NOMO-1 treated with dmso at 0.1 percent for 144 hours (cell line): ENCODE measurements at regions not wholly inside any gene's neighbourhood (a gene's known extent, or its start where the extent isn't known, plus 50 kb on each side); places are given as distances from the start of the nearest gene placed in this dataset.

Experiments
- DNase-seq: peaks from one replicate; lab custom pipeline; 2025; ENCODE audit not compliant: unreplicated experiment; lab: John Stamatoyannopoulos, UW

DNA sequence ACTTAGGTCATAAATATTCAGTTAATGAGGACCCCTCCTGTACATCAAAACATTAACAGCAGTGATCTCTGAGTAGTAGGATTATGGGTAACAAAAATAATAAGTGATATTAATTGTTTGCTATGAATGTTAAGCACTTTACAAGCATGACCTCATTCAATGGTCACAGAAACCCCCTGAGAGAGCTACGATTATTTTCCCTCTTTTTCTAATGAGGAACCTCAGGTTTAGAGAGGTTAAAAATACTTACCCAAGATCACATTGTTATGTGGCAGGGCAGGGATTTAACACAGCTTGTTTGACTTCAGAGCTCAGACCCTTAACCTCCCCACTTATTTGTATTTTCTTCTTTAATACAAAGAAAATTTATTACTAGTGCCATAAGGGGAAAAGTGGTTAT is 228.2 kb downstream of the TBL1XR1 start:
- DNase-seq = no peak

DNA sequence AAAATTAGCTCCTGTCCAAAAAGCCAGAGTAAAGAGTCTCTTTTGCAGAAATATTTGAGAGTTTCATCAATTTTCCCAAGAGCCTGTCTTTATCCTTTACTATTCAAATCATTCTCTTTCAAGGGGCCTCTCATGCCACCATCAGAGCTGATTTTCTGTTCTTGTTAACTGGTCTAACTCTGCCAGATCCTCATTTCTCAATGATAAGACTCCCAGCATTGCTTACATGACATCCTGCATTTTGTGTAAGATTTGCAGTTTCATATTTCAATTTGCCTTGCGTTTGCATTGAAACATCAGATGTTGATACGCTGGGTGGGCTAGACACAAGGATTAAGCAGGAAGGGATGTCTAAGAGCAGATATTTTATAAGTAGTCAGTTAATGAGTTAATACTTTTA is 228.7 kb downstream of the TBL1XR1 start:
- no peak for DNase-seq

DNA sequence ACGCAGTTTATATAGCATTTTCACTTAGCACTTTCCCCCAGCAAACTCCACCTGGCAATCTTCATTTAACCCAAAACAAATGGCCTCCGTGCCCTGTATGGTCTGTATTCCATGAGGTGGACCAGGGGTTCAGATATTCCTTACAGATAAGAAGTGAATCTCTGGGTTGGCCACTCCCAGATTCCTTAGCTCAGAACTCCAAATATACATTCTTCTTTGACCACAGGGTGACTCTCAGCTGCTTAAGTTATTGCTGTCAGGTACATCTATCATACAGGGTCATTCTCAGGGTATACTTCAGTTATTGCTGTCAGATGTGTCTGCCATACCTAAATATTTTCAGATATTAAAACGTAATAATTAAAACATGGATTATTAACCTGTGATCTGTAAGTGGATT is 229.8 kb downstream of the TBL1XR1 start:
- no peak for DNase-seq

DNA sequence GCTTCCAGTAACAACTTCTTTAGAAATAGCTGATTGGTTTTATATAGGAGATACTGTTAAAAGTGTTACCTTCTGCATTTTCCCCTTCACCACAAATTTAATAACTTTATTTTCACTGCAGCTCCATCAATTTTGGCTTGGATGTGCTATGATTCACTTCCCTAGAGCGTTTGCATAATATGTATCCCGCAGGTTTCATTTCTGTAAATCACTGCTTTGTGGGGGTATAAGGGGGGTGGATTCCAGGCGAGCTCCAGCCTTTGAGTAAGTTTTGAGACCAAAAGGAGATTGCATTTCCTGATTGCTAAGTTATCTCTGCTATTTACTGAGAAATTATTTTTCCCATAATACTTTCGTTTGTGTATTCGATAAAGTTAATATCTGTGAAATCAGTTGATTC is 232.6 kb downstream of the TBL1XR1 start:
- DNase-seq = peak; percentile 82

DNA sequence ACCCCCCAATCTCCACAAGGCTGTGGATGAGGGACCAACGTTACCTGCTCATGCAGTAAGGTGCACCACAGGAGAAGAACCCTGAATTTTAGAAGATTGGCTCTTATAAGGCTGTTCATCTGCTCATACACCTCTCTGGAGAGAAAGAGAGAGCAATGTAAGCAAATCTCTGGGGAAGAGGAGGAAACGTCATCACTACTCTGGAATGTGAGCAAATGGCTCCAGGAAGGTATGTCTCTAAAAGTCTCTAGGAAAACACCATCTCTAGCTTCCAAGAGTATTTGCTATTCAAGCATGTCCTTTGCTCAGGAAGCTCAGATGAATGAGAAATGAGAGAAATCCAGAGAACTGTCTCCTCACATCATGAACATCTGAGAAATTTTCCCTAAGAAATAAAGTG is 235.4 kb downstream of the TBL1XR1 start:
- no peak for DNase-seq

DNA sequence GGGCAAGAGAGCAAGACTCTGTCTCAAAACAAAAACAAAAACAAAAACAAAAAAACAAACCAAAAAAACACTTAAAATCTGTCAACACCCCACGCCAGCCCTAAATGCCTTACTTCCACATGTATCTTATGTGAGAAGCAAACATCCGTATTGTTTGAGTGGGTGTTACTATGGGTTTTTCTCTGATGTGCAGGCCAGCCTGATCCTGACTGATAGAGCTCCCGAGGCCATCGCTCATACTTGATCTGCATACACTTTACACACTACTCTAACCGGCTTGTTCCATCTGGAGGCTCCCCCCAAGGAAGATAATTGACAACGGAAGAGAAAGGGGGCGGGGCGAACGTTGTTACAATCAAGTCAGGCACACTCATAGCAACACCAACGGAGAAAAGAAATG is 237.4 kb downstream of the TBL1XR1 start:
- no peak for DNase-seq

DNA sequence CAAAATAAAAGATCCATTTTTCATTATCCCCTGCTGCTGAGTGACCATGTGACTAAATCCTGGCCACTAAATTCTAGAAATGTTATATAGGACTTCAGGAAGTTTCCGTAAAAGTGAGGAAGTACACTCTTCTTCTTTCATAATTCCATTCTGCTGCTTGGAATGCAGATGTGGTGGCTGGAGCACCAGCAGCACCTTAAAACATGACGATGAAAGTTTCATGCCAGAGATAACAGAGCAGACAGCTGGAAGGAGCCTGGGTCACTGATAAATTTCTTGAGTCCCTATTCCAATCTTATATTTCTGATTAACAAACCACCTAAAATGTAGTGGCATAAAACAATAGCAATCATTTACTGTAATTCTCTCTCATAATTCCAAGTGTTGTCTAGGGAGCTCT is 238.7 kb downstream of the TBL1XR1 start:
- no peak for DNase-seq

DNA sequence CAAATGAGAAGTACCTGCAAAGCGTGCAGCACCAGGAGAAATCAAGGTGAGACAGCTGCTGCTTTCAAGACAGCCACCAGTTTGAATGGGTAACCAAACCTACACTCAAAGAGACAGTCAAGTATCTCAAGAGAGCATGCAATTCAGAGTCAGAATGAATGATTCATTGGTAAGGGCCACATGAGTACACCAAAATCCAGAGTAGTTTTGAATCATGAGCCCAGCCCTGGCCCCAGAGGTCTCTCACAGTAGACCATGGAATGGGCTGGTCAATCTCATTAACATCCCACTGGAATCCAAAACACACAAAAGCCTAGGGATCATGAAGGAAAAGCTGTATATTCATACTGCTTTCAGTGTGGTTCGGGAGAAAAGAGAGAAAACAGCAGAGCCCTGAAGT is 242.8 kb downstream of the TBL1XR1 start:
- DNase-seq = no peak

DNA sequence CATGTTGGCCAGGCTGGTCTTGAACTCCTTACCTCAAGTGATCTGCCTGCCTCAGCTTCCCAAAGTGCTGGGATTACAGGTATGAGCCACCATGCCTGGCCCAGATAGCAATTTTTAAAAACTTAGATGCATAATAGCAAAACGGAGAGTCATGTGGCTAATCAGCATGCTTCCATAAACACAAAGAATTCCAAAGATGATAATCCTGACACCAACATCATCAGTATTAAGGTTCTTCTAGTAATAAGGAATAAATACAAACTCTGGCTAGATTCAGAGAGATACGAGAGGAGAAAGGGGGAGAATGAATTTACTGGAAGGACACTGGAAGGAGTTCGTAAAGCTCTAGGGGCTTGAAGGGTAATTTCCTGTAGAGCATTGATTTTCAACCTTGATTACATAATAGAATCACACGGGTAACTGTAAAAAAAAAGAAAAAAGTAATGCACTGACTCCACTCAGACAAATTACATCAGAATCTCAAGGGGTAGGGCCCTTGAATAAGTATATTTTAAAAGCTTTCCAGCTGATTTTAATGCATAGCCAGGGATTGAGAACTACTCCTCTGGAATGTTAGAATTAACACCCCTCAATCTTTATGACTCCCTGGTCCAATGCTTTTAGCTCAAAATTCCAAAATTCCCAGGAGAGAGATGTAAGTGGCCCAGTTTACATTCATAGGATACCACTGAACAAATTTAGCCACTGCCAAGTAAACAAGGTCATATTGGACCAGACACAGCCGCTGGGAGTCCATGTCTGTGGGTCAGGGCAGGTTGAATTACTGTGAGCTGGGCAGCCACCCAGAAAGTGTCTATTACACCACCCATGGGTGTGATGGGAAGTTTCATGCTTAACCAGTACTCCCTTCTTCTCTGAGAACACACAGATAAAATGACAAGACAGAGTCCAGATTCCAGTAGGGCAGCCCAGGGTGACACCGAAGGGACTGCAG is 243.9 kb downstream of the TBL1XR1 start:
- no peak for DNase-seq

DNA sequence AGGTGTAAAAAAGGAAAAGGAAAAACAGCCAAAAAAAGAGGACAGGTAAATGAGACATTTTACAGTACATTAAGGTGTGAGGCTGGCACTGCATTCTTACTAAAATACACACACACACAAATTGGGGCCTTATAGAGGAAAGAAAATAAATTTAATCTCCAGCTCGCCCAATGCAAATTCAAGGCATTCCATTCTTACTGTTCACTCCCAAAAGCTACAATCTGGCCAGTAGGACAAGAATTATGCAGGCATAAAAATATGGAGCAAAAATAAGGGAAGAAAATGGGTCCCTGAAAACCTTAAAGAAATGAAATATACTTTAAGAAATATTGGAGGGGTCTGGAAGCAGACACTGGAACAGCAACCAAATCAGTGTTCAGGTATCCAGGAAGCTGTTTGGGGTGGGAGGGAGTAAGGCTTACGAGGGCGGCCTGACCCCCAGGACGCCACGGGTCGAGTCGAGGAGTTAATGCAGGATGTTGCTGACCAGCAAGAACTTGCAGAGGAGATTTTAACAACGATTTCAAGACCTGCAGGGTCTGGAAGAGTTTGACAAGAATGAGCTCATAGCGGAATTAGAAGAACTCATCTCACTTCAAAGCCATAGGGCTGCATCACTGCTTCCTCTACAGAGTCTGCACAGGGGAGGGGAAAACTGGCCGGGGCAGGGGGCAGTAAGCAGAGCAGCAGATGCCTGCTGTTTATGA is 245.5 kb downstream of the TBL1XR1 start:
- DNase-seq = no peak

DNA sequence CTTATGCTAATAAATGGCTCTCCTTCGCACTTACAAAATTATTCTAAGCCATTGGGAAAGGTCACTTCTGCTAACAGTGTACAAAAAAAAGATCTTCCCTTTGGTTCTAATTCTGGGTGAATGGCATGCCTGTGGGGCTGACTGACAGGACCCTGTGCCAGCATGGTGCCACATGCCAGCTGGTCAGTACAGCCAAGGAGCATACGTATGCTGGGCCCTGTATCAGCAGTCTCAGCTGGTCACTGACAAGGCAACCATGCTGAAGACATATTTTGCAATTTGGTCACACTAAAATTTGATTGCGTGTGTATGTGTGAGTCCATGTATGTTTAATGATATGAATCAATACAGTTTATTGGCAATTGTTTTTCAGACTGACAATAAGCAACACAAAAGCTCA is 246.1 kb downstream of the TBL1XR1 start:
- DNase-seq = no peak

DNA sequence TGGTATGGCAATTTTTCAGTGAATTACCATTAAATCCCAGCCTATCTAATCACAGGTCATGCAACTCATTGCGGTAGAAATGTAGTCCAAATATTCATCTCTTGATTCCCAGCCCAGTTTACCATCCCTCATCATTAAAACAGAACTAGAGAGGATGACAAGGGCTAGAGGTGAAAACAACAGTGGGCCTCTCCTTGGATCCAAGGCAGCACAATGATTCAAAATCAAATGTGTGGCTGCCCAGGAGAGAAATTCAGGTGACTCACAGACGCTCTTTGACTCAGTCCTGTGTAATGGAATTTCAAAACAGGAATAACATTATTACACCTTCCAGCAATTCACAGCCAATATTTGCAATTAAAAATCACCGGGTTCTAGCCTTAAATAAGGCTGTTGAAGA is 246.5 kb downstream of the TBL1XR1 start:
- no peak for DNase-seq

DNA sequence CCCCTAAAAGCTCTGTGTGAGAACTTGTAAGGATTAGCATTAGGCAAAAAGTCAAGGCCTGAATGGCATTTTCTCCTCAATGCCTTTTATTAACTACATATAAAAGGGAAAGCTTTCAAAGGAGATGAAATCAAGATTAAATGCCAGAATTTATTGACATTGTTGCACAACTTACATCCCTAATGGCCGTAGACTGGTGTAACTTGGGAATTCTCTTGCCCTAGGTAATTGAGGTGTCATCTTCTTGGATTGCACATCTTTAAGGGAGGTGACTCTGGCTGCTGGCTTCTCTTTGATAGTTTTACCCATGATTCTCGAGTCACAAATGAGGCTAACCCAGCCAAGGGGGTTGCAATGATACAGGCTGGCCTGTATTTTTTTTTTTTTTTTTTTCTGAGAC is 249.1 kb downstream of the TBL1XR1 start:
- no peak for DNase-seq

DNA sequence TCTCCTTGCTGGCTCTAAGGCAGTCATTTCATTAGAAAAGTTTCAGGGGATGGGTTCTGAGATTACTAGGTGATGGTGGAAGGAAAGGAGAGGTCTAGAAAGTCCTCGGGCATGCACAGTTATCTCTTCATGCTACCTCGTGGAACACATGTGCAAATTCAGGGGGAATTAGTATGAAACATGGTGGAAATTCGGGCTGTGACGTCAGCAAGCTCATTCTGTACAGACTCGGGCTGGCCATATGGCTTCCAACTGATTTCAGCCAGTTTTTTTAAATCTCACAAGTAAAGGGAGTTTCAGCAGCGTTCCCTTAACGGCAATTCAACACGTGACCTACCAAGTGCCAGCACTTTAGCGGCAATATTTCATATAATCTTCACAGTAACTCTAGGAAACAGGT is 251.1 kb downstream of the TBL1XR1 start:
- DNase-seq = no peak

DNA sequence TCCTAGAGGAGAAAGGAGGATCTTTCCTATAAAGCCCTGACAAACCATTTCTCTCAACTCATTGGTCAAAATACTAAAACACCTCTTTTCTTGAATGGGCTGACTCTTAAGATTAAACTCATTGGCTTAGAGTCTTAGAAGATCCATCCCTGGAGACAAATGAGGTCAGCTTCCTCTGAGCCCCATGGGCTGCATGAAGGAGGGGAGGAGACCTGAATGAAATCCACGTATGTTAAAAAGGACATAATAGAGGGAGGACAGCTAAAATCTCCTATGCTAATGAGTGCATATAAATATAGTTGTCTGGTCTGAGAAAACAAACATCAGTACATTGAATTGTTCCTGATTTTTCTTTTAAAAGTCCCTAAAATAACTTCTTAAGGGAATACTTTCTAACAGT is 255.0 kb downstream of the TBL1XR1 start:
- no peak for DNase-seq

DNA sequence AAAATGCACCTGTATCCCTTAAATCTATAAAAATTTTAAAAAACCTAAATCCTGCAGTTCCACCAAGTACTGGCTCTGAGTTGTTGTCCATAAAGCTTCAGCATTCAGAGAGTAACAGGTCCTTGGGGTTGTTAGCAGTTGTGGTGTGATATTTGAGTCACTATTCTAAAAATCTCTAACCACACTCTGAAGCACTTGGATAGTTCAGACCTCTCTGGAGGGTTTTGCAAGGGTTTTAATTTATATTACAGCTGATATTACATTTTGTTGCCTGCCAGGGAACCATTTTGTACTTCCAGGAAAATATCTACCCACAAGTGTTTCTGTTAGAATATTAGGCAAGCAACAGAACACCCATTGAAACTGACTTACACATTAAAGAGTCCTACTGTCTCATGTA is 255.6 kb downstream of the TBL1XR1 start:
- no peak for DNase-seq

DNA sequence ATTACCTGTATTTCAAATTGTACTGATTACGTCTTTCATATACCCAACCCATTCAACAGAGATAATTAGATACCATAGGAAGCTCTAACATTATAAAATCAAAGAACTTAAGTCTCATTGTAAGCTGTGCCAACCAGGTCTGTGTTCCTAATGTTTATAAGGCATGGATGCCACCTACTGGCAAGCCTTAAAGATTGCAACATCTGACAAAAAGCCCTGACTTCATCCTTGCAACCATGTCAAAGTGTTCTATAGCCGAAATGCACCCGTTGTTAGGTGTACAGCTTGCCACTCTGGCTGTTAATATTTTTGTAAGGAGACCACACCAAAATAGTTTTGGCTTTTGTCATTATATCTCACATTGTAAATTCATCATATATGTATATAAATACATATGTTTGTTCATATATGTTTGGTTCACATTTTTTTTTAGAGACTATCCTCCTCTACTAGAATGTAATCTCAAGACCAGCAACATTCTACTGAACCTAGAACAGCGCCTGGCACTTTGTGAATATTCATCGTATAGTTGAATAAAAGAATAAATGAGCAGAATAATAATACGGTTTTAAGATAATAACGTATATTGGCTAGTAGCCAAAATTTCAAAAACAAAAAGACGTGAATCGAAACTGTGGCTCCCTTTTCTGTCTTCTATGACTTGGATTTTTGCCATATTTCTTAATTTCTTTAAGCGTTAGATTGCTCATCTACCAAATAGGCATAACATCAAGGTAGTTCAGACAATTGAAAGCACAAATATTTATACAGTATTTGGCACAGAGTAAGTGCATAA is 258.1 kb downstream of the TBL1XR1 start:
- DNase-seq = peak; percentile 35

DNA sequence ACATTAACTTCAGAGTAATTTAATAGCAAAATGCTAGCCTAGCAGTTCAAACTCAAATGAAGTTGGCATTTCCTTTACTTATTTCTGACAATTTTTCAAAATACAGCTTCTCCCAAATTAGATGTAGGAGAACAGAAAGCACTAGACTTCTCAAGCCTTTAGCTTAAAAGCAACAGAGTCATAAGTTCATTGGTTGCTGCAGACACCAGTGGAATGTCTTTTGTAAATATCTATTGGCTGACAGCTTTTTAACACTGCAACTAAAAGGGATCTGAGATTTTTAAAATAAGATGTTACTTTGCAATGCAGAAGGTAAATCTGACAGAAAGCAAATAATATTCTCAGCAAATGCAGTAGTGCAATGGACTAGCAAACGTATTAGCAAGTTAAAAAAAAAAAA is 259.3 kb downstream of the TBL1XR1 start:
- no peak for DNase-seq

DNA sequence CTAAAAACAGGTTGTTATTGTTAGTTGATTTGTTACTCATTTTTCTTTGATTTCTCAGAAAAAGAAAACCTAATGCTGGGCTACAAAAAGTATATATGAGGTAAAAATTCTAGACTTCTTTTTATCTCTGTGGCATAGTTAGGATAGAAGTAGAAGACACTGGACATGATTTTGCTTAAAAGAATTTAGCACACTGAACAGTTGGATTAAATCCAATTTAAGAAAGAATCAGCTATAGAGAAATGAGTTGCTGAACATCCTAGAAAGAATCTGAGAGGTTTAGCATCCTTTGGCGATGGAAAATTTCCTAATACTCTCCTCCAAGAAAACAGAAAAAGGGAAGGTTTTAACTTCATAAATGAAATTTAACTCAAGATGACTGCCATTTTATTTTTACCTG is 259.7 kb downstream of the TBL1XR1 start:
- no peak for DNase-seq

DNA sequence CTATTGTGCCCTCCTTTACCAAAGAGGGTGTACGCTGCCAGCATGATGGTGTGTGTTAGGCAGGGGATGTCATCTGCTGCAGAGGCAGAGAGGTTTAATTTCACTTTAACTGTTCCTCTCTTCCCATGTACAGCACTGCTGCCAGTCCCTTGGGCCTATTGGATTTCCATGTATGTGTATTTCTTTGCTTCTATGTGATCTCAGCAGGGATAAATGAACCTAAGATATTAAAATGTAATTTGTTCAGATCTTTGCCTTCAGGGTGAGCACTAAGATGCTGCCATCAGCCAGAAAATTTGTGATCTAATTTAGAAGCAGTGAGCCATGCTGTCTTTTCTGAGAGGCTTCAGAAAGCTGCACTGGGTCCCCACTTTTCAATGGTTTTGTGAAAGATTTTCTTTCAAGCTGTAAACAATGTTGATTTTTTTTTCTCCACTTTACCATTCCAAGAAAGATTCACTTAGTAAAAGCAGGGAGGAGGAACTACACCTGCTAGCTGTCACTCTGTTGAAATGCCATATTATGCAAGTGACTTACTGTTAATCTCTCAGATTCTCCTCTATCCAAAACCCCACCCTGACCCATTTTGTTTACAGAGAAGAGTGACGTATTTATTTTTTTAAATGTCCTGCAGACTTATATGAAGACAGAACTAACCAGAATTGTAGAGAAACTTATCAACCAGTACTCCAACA is 261.9 kb downstream of the TBL1XR1 start:
- DNase-seq = no peak

DNA sequence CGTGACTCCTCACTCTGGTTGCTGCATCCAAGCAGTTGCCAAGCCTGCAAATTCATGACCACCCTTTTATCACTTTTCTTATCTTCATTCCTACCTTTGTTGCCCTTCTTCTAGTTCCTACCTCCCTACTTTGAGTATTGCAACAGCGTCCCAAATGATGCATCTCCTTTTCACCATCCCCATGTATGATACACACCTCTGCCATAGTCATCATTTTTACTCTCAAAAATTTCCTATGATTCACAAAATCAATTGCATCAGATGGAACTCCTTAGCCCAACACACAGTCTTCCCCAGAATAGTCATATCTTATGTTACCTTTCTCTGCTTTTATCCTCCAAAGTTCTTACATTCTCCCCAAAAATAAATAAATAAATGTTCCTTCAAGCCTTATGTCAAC is 262.6 kb downstream of the TBL1XR1 start:
- no peak for DNase-seq
